Mesenchymal stem cell (in vitro differentiated cells and primary cell): ENCODE measurements at regions not wholly inside any gene's neighbourhood (a gene's known extent, or its start where the extent isn't known, plus 50 kb on each side); places are given as distances from the start of the nearest gene placed in this dataset.

ENCODE experiments used
- DNase-seq: peaks from one replicate; pipeline ENCODE4 v3.0.0-alpha.2; 2013
- H2AFZ ChIP-seq: one replicate; pipeline ENCODE4 v1.6.1; 2013; ENCODE audit warnings: low read depth, mild to moderate bottlenecking, control low read depth, inconsistent platforms, low read length, moderate library complexity
- H2AK5ac ChIP-seq: 2 replicates; pipeline ENCODE4 v1.6.1; 2013; ENCODE audit warnings: low read length, moderate library complexity, mild to moderate bottlenecking, inconsistent platforms; ENCODE audit not compliant: severe bottlenecking
- H2BK120ac ChIP-seq: one replicate; pipeline ENCODE4 v1.6.1; 2013; ENCODE audit warnings: low read depth, mild to moderate bottlenecking, inconsistent platforms, low read length, moderate library complexity
- H2BK12ac ChIP-seq, 2 experiments: one replicate each; pipeline ENCODE4 v1.6.1; 2013; ENCODE audit warnings: inconsistent platforms in 2 of 2, low read length in 2 of 2, mild to moderate bottlenecking in 2 of 2, moderate library complexity in 2 of 2, control low read depth in 1 of 2
- H2BK15ac ChIP-seq: one replicate; pipeline ENCODE4 v1.6.1; 2013; ENCODE audit warnings: mild to moderate bottlenecking, low read depth, inconsistent platforms; ENCODE audit not compliant: poor library complexity, severe bottlenecking
- H2BK5ac ChIP-seq: 2 replicates; pipeline ENCODE4 v1.6.1; 2013; ENCODE audit warnings: low read depth, mild to moderate bottlenecking, low read length, control low read depth, inconsistent platforms; ENCODE audit not compliant: poor library complexity, severe bottlenecking
- H3K14ac ChIP-seq, 2 experiments: one replicate each; pipeline ENCODE4 v1.6.1; 2013; ENCODE audit warnings: inconsistent platforms in 2 of 2, low read length in 2 of 2, control low read depth in 1 of 2, mild to moderate bottlenecking in 1 of 2, moderate library complexity in 1 of 2
- H3K18ac ChIP-seq, 2 experiments: one replicate each; pipeline ENCODE4 v1.6.1; 2013; ENCODE audit warnings: inconsistent platforms in 2 of 2, low read length in 2 of 2, control low read depth in 1 of 2, low read depth in 1 of 2, mild to moderate bottlenecking in 1 of 2
- H3K23ac ChIP-seq, 2 experiments: one replicate each; pipeline ENCODE4 v1.6.1; 2013; ENCODE audit warnings: inconsistent platforms in 2 of 2, low read length in 2 of 2, mild to moderate bottlenecking in 2 of 2, moderate library complexity in 2 of 2, control low read depth in 1 of 2
- H3K27ac ChIP-seq: 2 replicates; pipeline ENCODE4 v1.5.1; 2013; ENCODE audit warnings: mild to moderate bottlenecking, moderate library complexity, low read length, control low read depth, inconsistent platforms; ENCODE audit not compliant: poor library complexity, severe bottlenecking
- H3K27me3 ChIP-seq, 2 experiments: 2 replicates each; pipeline versions ENCODE4 v1.6.1 to v1.7.0; 2013; ENCODE audit warnings: low read length in 2 of 2, mild to moderate bottlenecking in 2 of 2, moderate library complexity in 2 of 2, control low read depth in 1 of 2, inconsistent platforms in 1 of 2; ENCODE audit not compliant: control insufficient read depth in 1 of 2, insufficient read depth in 1 of 2
- H3K36me3 ChIP-seq, 2 experiments: 2 replicates each; pipeline versions ENCODE4 v1.6.1 to v1.7.0; 2013; ENCODE audit warnings: low read length in 2 of 2, control low read depth in 1 of 2, inconsistent platforms in 1 of 2, low read depth in 1 of 2, mild to moderate bottlenecking in 1 of 2; ENCODE audit not compliant: insufficient read depth in 2 of 2, control insufficient read depth in 1 of 2
- H3K4ac ChIP-seq, 2 experiments: one replicate each; pipeline ENCODE4 v1.6.1; 2013; ENCODE audit warnings: inconsistent platforms in 2 of 2, low read length in 2 of 2, mild to moderate bottlenecking in 2 of 2, moderate library complexity in 2 of 2, control low read depth in 1 of 2, low read depth in 1 of 2
- H3K4me1 ChIP-seq: 2 replicates; pipeline ENCODE4 v1.6.1; 2013; ENCODE audit warnings: low read depth, low read length, control low read depth; ENCODE audit not compliant: control insufficient read depth, insufficient read depth
- H3K4me2 ChIP-seq: 2 replicates; pipeline ENCODE4 v1.6.1; 2013; ENCODE audit warnings: low read length, mild to moderate bottlenecking, inconsistent platforms; ENCODE audit not compliant: poor library complexity, severe bottlenecking
- H3K4me3 ChIP-seq, 2 experiments: 2 replicates each; pipeline versions ENCODE4 v1.5.1 to v1.7.0; 2013; ENCODE audit warnings: low read length in 2 of 2, mild to moderate bottlenecking in 2 of 2, control low read depth in 1 of 2, low read depth in 1 of 2; ENCODE audit not compliant: insufficient read depth in 1 of 2
- H3K79me1 ChIP-seq: replicated peaks from 2 replicates; pipeline ENCODE4 v1.6.1; 2013; ENCODE audit warnings: mild to moderate bottlenecking, control low read depth, low read length, inconsistent platforms; ENCODE audit not compliant: poor library complexity, severe bottlenecking
- H3K9ac ChIP-seq: 2 replicates; pipeline ENCODE4 v1.7.0; 2013; ENCODE audit warnings: mild to moderate bottlenecking, low read length, moderate library complexity
- H3K9me3 ChIP-seq: 2 replicates; pipeline ENCODE4 v1.7.0; 2013; ENCODE audit warnings: mild to moderate bottlenecking, low read length; ENCODE audit not compliant: control insufficient read depth
- H4K8ac ChIP-seq: one replicate; pipeline ENCODE4 v1.6.1; 2013; ENCODE audit warnings: inconsistent platforms, mild to moderate bottlenecking, low read length, moderate library complexity
- H4K91ac ChIP-seq: one replicate; pipeline ENCODE4 v1.6.1; 2013; ENCODE audit warnings: mild to moderate bottlenecking, low read length, inconsistent platforms
- WGBS: methylation state at CpG from one replicate; pipeline ENCODE4 v1.1.7; 2013; ENCODE audit warnings: mixed read lengths; 5-methylcytosine and 5-hydroxymethylcytosine counted together

DNA sequence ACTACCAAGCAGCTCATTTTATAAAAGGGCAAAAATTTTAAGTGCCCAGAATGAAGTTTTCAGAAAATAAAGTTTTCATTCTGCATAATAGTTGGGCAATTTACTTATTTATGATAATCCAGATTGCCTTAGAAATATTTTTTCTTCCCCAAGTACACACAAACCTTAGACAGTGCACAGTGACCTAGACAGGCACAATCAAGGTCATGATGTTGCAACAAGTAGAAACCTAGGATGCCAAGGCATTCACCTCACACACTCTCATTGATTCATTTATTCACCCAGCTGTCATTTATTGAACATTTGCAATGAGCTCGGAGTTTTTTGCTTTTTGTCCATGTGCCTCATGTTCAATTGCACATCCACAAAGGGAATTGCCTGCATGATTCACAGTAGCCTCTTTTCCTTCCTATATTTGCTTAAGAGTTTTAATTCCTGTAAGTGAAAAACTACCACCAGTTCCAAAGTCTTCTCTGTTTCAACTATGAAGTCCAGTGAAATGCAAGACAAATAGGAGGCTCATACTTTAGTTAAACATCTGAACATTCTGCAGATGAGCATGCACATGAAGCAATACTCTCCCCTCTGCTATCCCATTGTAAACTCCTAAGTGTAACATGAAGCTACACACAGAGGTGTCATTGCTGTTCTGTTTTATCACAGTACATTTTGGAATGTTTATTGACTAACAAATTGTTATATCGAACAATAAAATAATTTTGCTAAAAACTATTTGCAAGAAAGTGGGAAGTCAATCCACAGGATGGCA, 122.9 kb downstream of the HINT1 start:
- Histone ChIP-seq H3K18ac (no peak overlapping the region), H2BK120ac (no peak overlapping the region), H3K36me3 (no peaks in the 10 kb centered on the region), H4K91ac (no peak overlapping the region), H2BK15ac (no peak overlapping the region), H3K4me2 (no peak overlapping the region), H3K4ac (no peak overlapping the region), H3K14ac (no peak overlapping the region), H4K8ac (no peak overlapping the region), H2AK5ac (no peak overlapping the region), H2AFZ (no peak overlapping the region), H3K27me3 (no peaks in the 10 kb centered on the region), H3K4me1 (no peaks in the 10 kb centered on the region), H3K23ac (no peak overlapping the region), H3K79me1 (no peaks in the 10 kb centered on the region), H3K9me3 (peaks cover 4% of the 10 kb centered on the region), H3K27ac (no peak overlapping the region), H3K9ac (no peak overlapping the region), H3K4me3 (no peak overlapping the region), H2BK5ac (no peak overlapping the region), H2BK12ac (no peak overlapping the region)
- WGBS, result 88% methylated on average over 1 of the region's 2 CpGs
- DNase-seq, result no peak

DNA sequence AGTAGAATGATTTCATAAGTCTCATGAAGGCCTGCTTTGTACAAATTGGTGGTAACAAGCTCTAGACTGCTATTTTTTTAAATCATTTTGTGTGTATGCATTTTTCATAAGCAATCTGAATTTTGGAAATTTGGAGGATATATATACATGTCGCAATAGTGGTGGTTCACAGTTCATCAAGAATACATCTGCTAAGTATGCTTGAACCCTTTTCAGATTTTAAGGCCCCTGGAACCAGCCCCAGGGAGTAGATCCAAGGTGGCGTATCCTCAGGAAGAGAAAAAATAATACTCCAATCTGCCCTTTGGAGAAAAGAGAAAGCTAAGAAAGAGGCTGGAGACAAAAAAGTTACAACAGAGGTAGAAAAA, 141.6 kb downstream of the HINT1 start:
- no peaks in the 10 kb centered on the region for H3K9me3 ChIP-seq
- H2AFZ ChIP-seq, result no peak overlapping the region
- no peak overlapping the region for H3K14ac ChIP-seq
- no peak overlapping the region for H3K18ac ChIP-seq
- no peak overlapping the region for H2BK15ac ChIP-seq
- no peak overlapping the region for H4K8ac ChIP-seq
- H3K23ac ChIP-seq, result no peak overlapping the region
- no peak overlapping the region for H4K91ac ChIP-seq
- H3K4me3 ChIP-seq, result no peak overlapping the region
- no peak overlapping the region for H2BK5ac ChIP-seq
- H3K79me1 ChIP-seq, result no peaks in the 10 kb centered on the region
- H2AK5ac ChIP-seq, result no peak overlapping the region
- WGBS, result 86% methylated on average over 2 of the region's 2 CpGs
- no peaks in the 10 kb centered on the region for H3K27me3 ChIP-seq
- H3K9ac ChIP-seq, result no peak overlapping the region
- no peak overlapping the region for H3K4ac ChIP-seq
- no peak for DNase-seq
- H3K4me2 ChIP-seq, result no peak overlapping the region
- H2BK120ac ChIP-seq, result no peak overlapping the region
- H3K4me1 ChIP-seq, result no peaks in the 10 kb centered on the region
- no peak overlapping the region for H2BK12ac ChIP-seq
- no peaks in the 10 kb centered on the region for H3K36me3 ChIP-seq
- H3K27ac ChIP-seq, result no peak overlapping the region

- Histone ChIP-seq H2BK5ac (no peak overlapping the region), H3K79me1 (no peaks in the 10 kb centered on the region), H2AFZ (no peak overlapping the region), H2BK12ac (no peak overlapping the region), H3K14ac (no peak overlapping the region), H3K9me3 (no peaks in the 10 kb centered on the region), H3K18ac (no peak overlapping the region), H3K27ac (no peak overlapping the region), H3K4me1 (no peaks in the 10 kb centered on the region), H4K8ac (no peak overlapping the region), H3K4me2 (no peak overlapping the region), H2BK15ac (no peak overlapping the region), H3K9ac (no peak overlapping the region), H4K91ac (no peak overlapping the region), H3K4me3 (no peak overlapping the region), H3K36me3 (no peaks in the 10 kb centered on the region), H2AK5ac (no peak overlapping the region), H3K27me3 (no peaks in the 10 kb centered on the region), H2BK120ac (no peak overlapping the region), H3K4ac (no peak overlapping the region), H3K23ac (no peak overlapping the region)
- WGBS, result 100% methylated on average over 1 of the region's 1 CpG
- no peak for DNase-seq
Measured at GRCh38 chr5:131022811-131023497, 142.1 kb downstream of the HINT1 start.

DNA sequence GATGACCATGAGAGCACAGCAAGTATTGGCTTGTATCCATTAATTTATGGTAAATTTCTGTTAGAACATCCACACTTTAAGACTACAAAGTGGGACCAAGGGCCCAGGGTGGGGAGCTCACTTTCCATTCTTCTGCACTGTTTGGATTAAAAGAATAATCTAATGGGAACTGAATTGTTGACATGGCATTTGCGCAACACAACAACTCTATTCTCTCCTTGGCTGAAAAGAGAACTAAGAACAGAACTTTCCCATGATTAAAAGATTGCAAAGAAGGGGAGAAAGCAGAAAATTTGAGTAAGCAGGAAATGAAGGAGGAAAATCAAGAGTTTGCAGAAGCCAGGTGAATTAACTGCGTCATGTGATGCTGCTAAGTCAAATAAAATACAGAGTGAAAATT, 143.4 kb downstream of the HINT1 start:
- H3K18ac ChIP-seq, result no peak overlapping the region
- H2BK5ac ChIP-seq, result no peak overlapping the region
- no peak overlapping the region for H3K27ac ChIP-seq
- H2BK12ac ChIP-seq, result no peak overlapping the region
- H2AFZ ChIP-seq, result no peak overlapping the region
- H3K27me3 ChIP-seq, result no peaks in the 10 kb centered on the region
- no peak overlapping the region for H4K91ac ChIP-seq
- no peak overlapping the region for H4K8ac ChIP-seq
- no peaks in the 10 kb centered on the region for H3K9me3 ChIP-seq
- H3K23ac ChIP-seq, result no peak overlapping the region
- H2BK15ac ChIP-seq, result no peak overlapping the region
- H2AK5ac ChIP-seq, result no peak overlapping the region
- H3K4me2 ChIP-seq, result no peak overlapping the region
- no peak overlapping the region for H3K9ac ChIP-seq
- no peak for DNase-seq
- H2BK120ac ChIP-seq, result no peak overlapping the region
- no peaks in the 10 kb centered on the region for H3K4me1 ChIP-seq
- H3K14ac ChIP-seq, result no peak overlapping the region
- H3K36me3 ChIP-seq, result no peaks in the 10 kb centered on the region
- no peaks in the 10 kb centered on the region for H3K79me1 ChIP-seq
- H3K4me3 ChIP-seq, result no peak overlapping the region
- 89% methylated on average over 1 of the region's 2 CpGs for WGBS
- H3K4ac ChIP-seq, result no peak overlapping the region
